Lung (tissue), 11 donors: ENCODE measurements at regions not wholly inside any gene's neighbourhood (a gene's known extent, or its start where the extent isn't known, plus 50 kb on each side); places are given as distances from the start of the nearest gene placed in this dataset.
A peak's percentile ranks its signal among the peaks of the same experiment; 100 is the strongest.

ENCODE experiments used
- ATAC-seq: fragments of 200-7000 bp; cut with Tn5 transposase; one replicate; pipeline ENCODE4 v1.9.1; 2020; ENCODE audit warnings: moderate number of reproducible peaks; ENCODE audit not compliant: insufficient read depth, low FRiP score
- DNase-seq, 3 donors: peaks; one replicate each; pipeline ENCODE4 v3.0.0-alpha.2; 2013 to 2017
- H3K27ac ChIP-seq, 2 donors: one replicate each; pipeline ENCODE4 v1.5.1; 2013; ENCODE audit warnings: mild to moderate bottlenecking in 2 of 2, moderate library complexity in 2 of 2, control low read depth in 1 of 2, inconsistent platforms in 1 of 2, low read depth in 1 of 2, low read length in 1 of 2
- H3K27me3 ChIP-seq, 3 donors: one replicate each; pipeline ENCODE4 v1.5.1; 2013; ENCODE audit warnings: low read length in 2 of 3; ENCODE audit not compliant: control insufficient read depth in 3 of 3, insufficient read depth in 3 of 3
- H3K36me3 ChIP-seq, 4 donors: one replicate each; pipeline ENCODE4 v1.5.1; 2013; ENCODE audit warnings: low read length in 4 of 4, mild to moderate bottlenecking in 1 of 4, moderate library complexity in 1 of 4; ENCODE audit not compliant: control insufficient read depth in 4 of 4, insufficient read depth in 4 of 4
- H3K4me1 ChIP-seq, 5 donors: one replicate each; pipeline ENCODE4 v1.5.1; 2013; ENCODE audit warnings: low read length in 5 of 5, mild to moderate bottlenecking in 2 of 5, moderate library complexity in 1 of 5; ENCODE audit not compliant: control insufficient read depth in 5 of 5, insufficient read depth in 5 of 5
- H3K4me3 ChIP-seq: one replicate; pipeline ENCODE4 v1.5.1; 2013; ENCODE audit warnings: mild to moderate bottlenecking, control low read depth, moderate library complexity
- H3K9ac ChIP-seq, 2 donors: one replicate each; pipeline ENCODE4 v1.5.1; 2013; ENCODE audit warnings: low read length in 2 of 2, control low read depth in 1 of 2; ENCODE audit not compliant: insufficient read depth in 1 of 2
- H3K9me3 ChIP-seq, 4 donors: one replicate each; pipeline ENCODE4 v1.5.1; 2013; ENCODE audit warnings: low read length in 3 of 4, mild to moderate bottlenecking in 1 of 4, moderate library complexity in 1 of 4; ENCODE audit not compliant: control insufficient read depth in 4 of 4, insufficient read depth in 3 of 4
- CTCF ChIP-seq: IDR thresholded peaks from 2 replicates; pipeline ENCODE4 v1.5.1; 2012; ENCODE audit warnings: mild to moderate bottlenecking; ENCODE audit errors: control extremely low read depth, extremely low read depth
- WGBS, 2 donors: extraction: QIAGEN DNeasy Blood & Tissue Kit; methylation state at CpG; one replicate each; pipeline ENCODE4 v1.1.7; 2013; 5-methylcytosine and 5-hydroxymethylcytosine counted together
- donor health status: control.
- donor health status: control.
- donor health status: Bipolar disorder and iron deficiency.
- donor health status: healthy.
- donor health status: DM: yes; HTN: yes; CAD: no.

- Histone ChIP-seq H3K9ac (no peak overlapping the region), H3K9me3 (peaks cover 0 to 5% (median 2%) of the 10 kb centered on the region in 4 donors), H3K27ac (no peak overlapping the region), H3K4me3 (no peak overlapping the region), H3K4me1 (peaks cover 0 to 8% (median 0%) of the 10 kb centered on the region in 5 donors), H3K36me3 (no peaks in the 10 kb centered on the region), H3K27me3 (no peaks in the 10 kb centered on the region)
- ATAC-seq: no peak
- no peak for DNase-seq
- no peak for TF ChIP-seq CTCF
Observed at GRCh38 chr2:162934191-162934590, 95.6 kb upstream of the KCNH7 start.

GRCh38 chr2:162932416-162932815, 93.8 kb upstream of the KCNH7 start:
- DNase-seq: no peak
- peaks cover 0 to 8% (median 0%) of the 10 kb centered on the region in 5 donors for H3K4me1 ChIP-seq
- no peaks in the 10 kb centered on the region for H3K9me3 ChIP-seq
- no peak overlapping the region for H3K27ac ChIP-seq
- TF ChIP-seq CTCF: no peak
- no peaks in the 10 kb centered on the region for H3K27me3 ChIP-seq
- no peak overlapping the region for H3K9ac ChIP-seq
- no peak for ATAC-seq
- H3K36me3 ChIP-seq: no peaks in the 10 kb centered on the region
- H3K4me3 ChIP-seq: no peak overlapping the region

- Histone ChIP-seq H3K4me1 (peaks cover 0 to 14% (median 0%) of the 10 kb centered on the region in 5 donors), H3K27me3 (no peaks in the 10 kb centered on the region), H3K36me3 (no peaks in the 10 kb centered on the region), H3K27ac (no peak overlapping the region), H3K9ac (no peak overlapping the region), H3K9me3 (no peaks in the 10 kb centered on the region), H3K4me3 (no peak overlapping the region)
- ATAC-seq (peak; percentile 59), DNase-seq (peak; percentile 23 to 41 (median 37))
- WGBS, 2 donors: 60 to 78% methylated on average over 5 of the region's 5 CpGs
- TF ChIP-seq CTCF: no peak
Observed at GRCh38 chr2:162929571-162929970, 91.0 kb upstream of the KCNH7 start.

- no peak overlapping the region for H3K9ac ChIP-seq
- no peak overlapping the region for H3K27ac ChIP-seq
- H3K27me3 ChIP-seq: no peaks in the 10 kb centered on the region
- no peaks in the 10 kb centered on the region for H3K36me3 ChIP-seq
- no peak overlapping the region for H3K4me3 ChIP-seq
- DNase-seq: no peak
- 24 to 28% methylated on average over 2 of the region's 2 CpGs for WGBS, 2 donors
- no peak for TF ChIP-seq CTCF
- H3K9me3 ChIP-seq: no peaks in the 10 kb centered on the region
- H3K4me1 ChIP-seq: peaks cover 0 to 14% (median 0%) of the 10 kb centered on the region in 5 donors
- ATAC-seq: no peak
Observed at GRCh38 chr2:162928356-162928755, 89.8 kb upstream of the KCNH7 start.
